Naive thymus-derived CD4-positive, alpha-beta T cell (primary cell): ENCODE measurements at regions not wholly inside any gene's neighbourhood (a gene's known extent, or its start where the extent isn't known, plus 50 kb on each side); places are given as distances from the start of the nearest gene placed in this dataset.

Source experiments
- ATAC-seq: fragments of 150-1000 bp; cut with Tn5 transposase; 2 replicates; pipeline ENCODE4 v1.10.0; 2021; ENCODE audit warnings: mild to moderate bottlenecking, moderate library complexity
- CTCF ChIA-PET: fragments of 350-600 bp; sonication (Branson Sonifier 250); formaldehyde crosslinking; loops from one replicate; lab custom pipeline; 2021; ENCODE audit warnings: antibody characterized with exemption; lab: Charles Lee
- POLR2A ChIA-PET: fragments of 350-600 bp; sonication (Branson Sonifier 250); formaldehyde crosslinking; loops from one replicate; lab custom pipeline; 2021; ENCODE audit warnings: antibody characterized with exemption, inconsistent platforms; lab: Charles Lee
- DNase-seq, 9 donors: peaks; one replicate each; pipeline versions ENCODE4 v3.0.0 to v3.0.0-alpha.2; 2020 to 2022; ENCODE audit warnings: mixed read lengths in 1 of 9
- H3K27ac ChIP-seq: one replicate; pipeline ENCODE4 v1.7.0; 2013; ENCODE audit warnings: mild to moderate bottlenecking, low read depth, low read length, moderate library complexity
- H3K27me3 ChIP-seq, 2 donors: one replicate each; pipeline ENCODE4 v1.7.0; 2013; ENCODE audit warnings: low read length in 2 of 2, mild to moderate bottlenecking in 2 of 2, moderate library complexity in 2 of 2; ENCODE audit not compliant: control insufficient read depth in 2 of 2, insufficient read depth in 2 of 2
- H3K36me3 ChIP-seq, 3 experiments: 1 replicate in 2 of 3; 2 replicates in 1 of 3; pipeline ENCODE4 v1.7.0; 2013; ENCODE audit warnings: low read length in 3 of 3, mild to moderate bottlenecking in 3 of 3, moderate library complexity in 1 of 3; ENCODE audit not compliant: insufficient read depth in 3 of 3, control insufficient read depth in 2 of 3
- H3K4me1 ChIP-seq, 2 donors: one replicate each; pipeline ENCODE4 v1.7.0; 2013; ENCODE audit warnings: low read length in 2 of 2, mild to moderate bottlenecking in 2 of 2, moderate library complexity in 1 of 2; ENCODE audit not compliant: control insufficient read depth in 2 of 2, insufficient read depth in 2 of 2
- H3K4me3 ChIP-seq: 2 replicates; pipeline ENCODE4 v1.7.0; 2013; ENCODE audit warnings: mild to moderate bottlenecking, low read length
- H3K9me3 ChIP-seq, 3 experiments: 1 replicate in 2 of 3; 2 replicates in 1 of 3; pipeline ENCODE4 v1.7.0; 2013; ENCODE audit warnings: low read length in 3 of 3; ENCODE audit not compliant: control insufficient read depth in 2 of 3
- H3K27ac Mint-ChIP-seq, 9 donors: one replicate each; pipeline ENCODE4 v1.8.0; 2020 to 2022; ENCODE audit warnings: mixed read lengths in 9 of 9, mild to moderate bottlenecking in 8 of 9, moderate library complexity in 5 of 9, inconsistent platforms in 2 of 9
- H3K27me3 Mint-ChIP-seq, 5 donors: one replicate each; pipeline ENCODE4 v1.8.0; 2021 to 2022; ENCODE audit warnings: mixed read lengths in 5 of 5, mild to moderate bottlenecking in 1 of 5
- H3K36me3 Mint-ChIP-seq, 5 donors: one replicate each; pipeline ENCODE4 v1.8.0; 2020 to 2022; ENCODE audit warnings: mixed read lengths in 5 of 5, mild to moderate bottlenecking in 3 of 5, inconsistent platforms in 1 of 5
- H3K4me1 Mint-ChIP-seq, 7 donors: one replicate each; pipeline ENCODE4 v1.8.0; 2020 to 2022; ENCODE audit warnings: mixed read lengths in 7 of 7, mild to moderate bottlenecking in 3 of 7, inconsistent platforms in 1 of 7
- H3K4me3 Mint-ChIP-seq, 10 donors: one replicate each; pipeline ENCODE4 v1.8.0; 2020 to 2022; ENCODE audit warnings: mild to moderate bottlenecking in 10 of 10, mixed read lengths in 10 of 10, moderate library complexity in 6 of 10, inconsistent platforms in 2 of 10
- H3K9me3 Mint-ChIP-seq, 11 donors: one replicate each; pipeline ENCODE4 v1.8.0; 2020 to 2022; ENCODE audit warnings: mixed read lengths in 11 of 11, mild to moderate bottlenecking in 4 of 11, inconsistent platforms in 1 of 11, moderate library complexity in 1 of 11
- intact Hi-C, 2 donors: fragments of 100-400 bp; cut with micrococcal nuclease; formaldehyde crosslinking; loops; one replicate each; pipeline ENCODE4 v1.15.1; 2023

DNA sequence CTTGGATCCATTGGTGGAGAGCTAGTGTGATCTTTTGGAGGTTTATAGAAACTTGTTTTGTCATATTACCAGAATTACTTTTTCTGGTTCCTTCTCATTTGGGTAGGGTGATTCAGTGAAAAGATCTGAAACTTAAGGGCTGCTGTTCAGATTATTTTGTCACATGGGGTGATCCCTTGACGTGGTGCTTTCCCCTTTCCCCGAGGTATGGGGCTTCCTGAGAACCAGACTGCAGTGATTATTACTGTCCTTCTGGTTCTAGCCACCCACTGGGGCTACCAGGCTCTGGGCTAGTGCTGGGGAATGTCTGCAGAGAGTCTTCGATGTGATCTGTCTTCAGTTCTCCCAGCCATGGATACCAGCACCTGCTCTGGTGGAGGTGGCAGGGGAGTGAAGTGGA lies 1030.0 kb downstream of the GRM8 start:
- intact Hi-C loops: no loop called here
- H3K36me3 ChIP-seq: no peaks in the 10 kb centered on the region
- H3K27me3 Mint-ChIP-seq: no peaks in the 10 kb centered on the region
- no peaks in the 10 kb centered on the region for H3K4me1 Mint-ChIP-seq
- POLR2A ChIA-PET: no interaction called here
- no peaks in the 10 kb centered on the region for H3K9me3 ChIP-seq
- no peak overlapping the region for H3K4me3 Mint-ChIP-seq
- H3K27ac Mint-ChIP-seq: no peak overlapping the region
- ATAC-seq (no peak), DNase-seq (no peak)
- no peak overlapping the region for H3K27ac ChIP-seq
- peaks cover 3 to 20% (median 13%) of the 10 kb centered on the region in 11 donors for H3K9me3 Mint-ChIP-seq
- H3K27me3 ChIP-seq: no peaks in the 10 kb centered on the region
- H3K4me3 ChIP-seq: no peak overlapping the region
- H3K4me1 ChIP-seq: no peaks in the 10 kb centered on the region
- CTCF ChIA-PET: no interaction called here
- H3K36me3 Mint-ChIP-seq: no peaks in the 10 kb centered on the region

DNA sequence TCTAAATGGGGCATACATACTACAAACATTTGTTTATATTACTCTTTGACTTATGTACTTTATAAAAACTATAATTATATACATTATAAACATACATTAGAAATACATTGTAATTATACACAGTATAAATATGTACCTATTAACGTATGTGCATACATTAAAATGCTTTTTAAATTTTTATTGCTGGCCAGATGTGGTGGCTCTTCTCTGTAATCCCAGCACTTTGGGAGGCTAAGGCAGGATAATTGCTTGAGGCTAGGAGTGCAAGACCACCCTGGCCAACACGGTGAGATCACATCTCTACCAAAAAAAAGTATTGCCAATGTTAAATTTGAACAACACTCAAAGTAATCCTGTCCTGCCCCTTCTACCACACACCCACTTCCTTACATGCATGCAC lies 1037.0 kb downstream of the GRM8 start:
- Histone ChIP-seq H3K27me3 (no peaks in the 10 kb centered on the region), H3K36me3 (no peaks in the 10 kb centered on the region), H3K4me1 (no peaks in the 10 kb centered on the region), H3K9me3 (no peaks in the 10 kb centered on the region), H3K27ac (no peak overlapping the region), H3K4me3 (no peak overlapping the region)
- CTCF ChIA-PET: no interaction called here
- Mint-ChIP-seq H3K4me1 (no peaks in the 10 kb centered on the region), H3K27ac (no peak overlapping the region), H3K4me3 (no peak overlapping the region), H3K9me3 (peaks cover 3 to 32% (median 5%) of the 10 kb centered on the region in 11 donors), H3K27me3 (no peaks in the 10 kb centered on the region), H3K36me3 (no peaks in the 10 kb centered on the region)
- ATAC-seq (no peak), DNase-seq (no peak)
- POLR2A ChIA-PET: no interaction called here
- intact Hi-C loops: no loop called here

DNA sequence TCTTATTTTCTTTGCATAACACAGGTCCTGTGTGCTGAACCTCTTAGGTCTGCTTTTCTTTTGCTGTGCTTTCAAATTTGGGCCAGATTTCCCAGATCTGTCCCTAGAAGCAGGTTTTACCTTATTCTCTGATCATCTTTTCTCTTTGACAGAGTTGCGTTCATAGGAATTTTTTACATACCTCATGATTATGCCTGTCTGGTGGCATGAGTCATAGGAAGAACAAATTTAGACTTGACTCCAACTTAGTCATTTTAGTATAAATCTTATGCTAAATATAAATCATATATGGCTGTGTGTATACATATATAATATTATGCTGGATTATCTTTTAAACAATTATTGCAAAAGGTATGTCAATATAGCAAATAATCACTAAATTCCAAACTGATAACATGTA lies 1038.9 kb downstream of the GRM8 start:
- intact Hi-C loops: no loop called here
- ATAC-seq: no peak
- H3K27me3 ChIP-seq: no peaks in the 10 kb centered on the region

DNA sequence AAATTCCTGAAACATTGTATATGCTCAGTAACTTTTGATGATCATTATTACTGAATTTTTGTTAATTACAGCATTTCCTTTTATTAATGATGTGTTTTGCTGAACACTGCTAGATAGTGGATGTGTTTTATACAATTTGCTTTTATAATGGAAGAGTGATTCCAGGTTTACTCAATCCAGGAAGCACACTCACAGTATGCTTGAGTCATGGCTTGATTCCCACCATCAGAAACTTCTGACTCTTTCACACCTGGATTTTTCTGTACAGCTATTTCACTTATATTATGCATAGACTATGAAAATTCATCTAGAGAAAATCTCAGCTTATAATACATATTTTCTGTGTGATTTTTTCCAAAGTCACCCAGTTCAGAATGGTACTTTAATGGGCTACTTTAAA lies 1040.9 kb downstream of the GRM8 start:
- Histone ChIP-seq H3K4me1 (no peaks in the 10 kb centered on the region), H3K4me3 (no peak overlapping the region), H3K27me3 (no peaks in the 10 kb centered on the region), H3K27ac (no peak overlapping the region), H3K36me3 (no peaks in the 10 kb centered on the region), H3K9me3 (no peaks in the 10 kb centered on the region)
- Mint-ChIP-seq H3K27me3 (no peaks in the 10 kb centered on the region), H3K4me1 (no peaks in the 10 kb centered on the region), H3K27ac (no peak overlapping the region), H3K4me3 (no peak overlapping the region), H3K9me3 (peaks cover 0 to 20% (median 2%) of the 10 kb centered on the region in 11 donors), H3K36me3 (no peaks in the 10 kb centered on the region)
- DNase-seq (no peak), ATAC-seq (no peak)
- ChIA-PET POLR2A (no interaction called here), CTCF (no interaction called here)
- intact Hi-C loops: no loop called here

More for the DNA sequence above, 1038.9 kb downstream of the GRM8 start:
- no peaks in the 10 kb centered on the region for H3K36me3 ChIP-seq
- ChIA-PET POLR2A (no interaction called here), CTCF (no interaction called here)
- H3K27ac ChIP-seq: no peak overlapping the region
- no peaks in the 10 kb centered on the region for H3K4me1 ChIP-seq
- H3K27me3 Mint-ChIP-seq: no peaks in the 10 kb centered on the region
- no peak for DNase-seq
- no peaks in the 10 kb centered on the region for H3K4me1 Mint-ChIP-seq
- peaks cover 0 to 22% (median 2%) of the 10 kb centered on the region in 11 donors for H3K9me3 Mint-ChIP-seq
- no peaks in the 10 kb centered on the region for H3K36me3 Mint-ChIP-seq
- H3K9me3 ChIP-seq: no peaks in the 10 kb centered on the region
- no peak overlapping the region for H3K27ac Mint-ChIP-seq
- H3K4me3 Mint-ChIP-seq: no peak overlapping the region
- H3K4me3 ChIP-seq: no peak overlapping the region

DNA sequence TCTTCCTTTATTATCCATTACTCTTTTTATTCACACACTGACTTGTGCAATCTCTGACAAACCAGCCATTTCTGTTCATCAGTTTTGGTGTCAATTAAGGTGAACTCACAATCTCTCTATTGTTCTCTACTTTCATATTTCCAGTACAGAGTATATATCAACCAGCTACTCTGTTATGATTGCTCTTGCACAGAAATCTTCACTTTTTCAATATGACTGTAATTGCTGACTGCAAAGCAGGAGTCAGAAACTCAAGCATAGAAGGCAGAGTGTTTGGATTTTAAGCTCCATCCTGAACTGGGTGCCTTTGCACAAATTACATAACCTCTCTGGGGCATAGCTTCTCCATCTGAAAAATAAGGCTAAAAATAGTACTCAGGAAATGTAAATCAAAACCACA lies 1042.0 kb downstream of the GRM8 start:
- no peak overlapping the region for H3K27ac ChIP-seq
- no peaks in the 10 kb centered on the region for H3K27me3 Mint-ChIP-seq
- ATAC-seq (no peak), DNase-seq (no peak)
- H3K27ac Mint-ChIP-seq: no peak overlapping the region
- H3K4me1 ChIP-seq: no peaks in the 10 kb centered on the region
- no peaks in the 10 kb centered on the region for H3K36me3 Mint-ChIP-seq
- H3K9me3 ChIP-seq: no peaks in the 10 kb centered on the region
- no peaks in the 10 kb centered on the region for H3K4me1 Mint-ChIP-seq
- ChIA-PET POLR2A (no interaction called here), CTCF (no interaction called here)
- peaks cover 0 to 15% (median 2%) of the 10 kb centered on the region in 11 donors for H3K9me3 Mint-ChIP-seq
- H3K4me3 ChIP-seq: no peak overlapping the region
- H3K36me3 ChIP-seq: no peaks in the 10 kb centered on the region
- H3K27me3 ChIP-seq: no peaks in the 10 kb centered on the region
- H3K4me3 Mint-ChIP-seq: no peak overlapping the region
- intact Hi-C loops: no loop called here

DNA sequence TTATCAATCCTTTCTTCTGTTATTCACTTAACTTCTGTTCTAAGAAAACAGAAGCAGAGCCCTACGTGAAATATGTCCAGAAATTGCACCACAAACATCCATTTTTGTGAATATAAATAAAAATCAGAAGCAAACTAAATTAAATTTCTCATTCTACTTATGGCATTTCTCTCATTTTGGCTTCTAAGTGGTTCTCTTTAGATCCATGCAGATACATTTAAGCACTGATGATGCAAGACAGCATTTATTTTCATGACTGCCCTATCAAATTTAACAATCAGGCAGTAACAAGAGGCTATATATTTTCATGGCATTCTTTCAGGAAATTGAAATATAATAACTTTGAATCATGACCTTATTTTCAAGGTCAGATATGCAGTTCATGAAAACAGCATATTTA lies 1049.6 kb downstream of the GRM8 start:
- ATAC-seq: no peak
- Histone ChIP-seq H3K27ac (no peak overlapping the region), H3K4me1 (no peaks in the 10 kb centered on the region), H3K9me3 (no peaks in the 10 kb centered on the region), H3K36me3 (no peaks in the 10 kb centered on the region), H3K27me3 (no peaks in the 10 kb centered on the region), H3K4me3 (no peak overlapping the region)
- no peak for DNase-seq
- CTCF ChIA-PET: no interaction called here
- intact Hi-C loops: no loop called here
- POLR2A ChIA-PET: no interaction called here
- Mint-ChIP-seq H3K9me3 (peaks cover 0 to 3% (median 0%) of the 10 kb centered on the region in 11 donors), H3K36me3 (no peaks in the 10 kb centered on the region), H3K27me3 (no peaks in the 10 kb centered on the region), H3K27ac (no peak overlapping the region), H3K4me1 (no peaks in the 10 kb centered on the region), H3K4me3 (no peak overlapping the region)

DNA sequence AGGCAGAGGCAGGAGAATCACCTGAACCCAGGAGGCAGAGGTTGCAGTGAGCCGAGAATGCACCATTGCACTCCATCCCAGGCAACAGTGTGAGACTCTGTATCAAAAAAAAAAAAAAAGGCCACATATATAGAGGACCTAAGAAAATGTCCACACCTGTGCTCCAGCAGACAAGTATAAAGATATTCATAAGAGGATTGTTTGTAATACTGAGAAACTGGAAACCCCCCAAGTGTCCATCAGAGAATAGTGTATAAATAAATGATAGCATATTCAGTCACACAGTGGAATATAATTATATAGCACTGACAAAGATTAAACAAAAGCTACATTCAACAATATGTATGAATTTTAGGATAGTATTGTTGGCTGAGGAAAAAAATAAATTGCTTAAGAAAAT lies 1050.6 kb downstream of the GRM8 start:
- intact Hi-C loops: no loop called here
- no peak overlapping the region for H3K27ac ChIP-seq
- Mint-ChIP-seq H3K4me1 (no peaks in the 10 kb centered on the region), H3K36me3 (no peaks in the 10 kb centered on the region), H3K27ac (no peak overlapping the region), H3K4me3 (no peak overlapping the region), H3K9me3 (peaks cover 0 to 3% (median 0%) of the 10 kb centered on the region in 11 donors), H3K27me3 (no peaks in the 10 kb centered on the region)
- no peak overlapping the region for H3K4me3 ChIP-seq
- CTCF ChIA-PET: no interaction called here
- no peaks in the 10 kb centered on the region for H3K4me1 ChIP-seq
- no peaks in the 10 kb centered on the region for H3K36me3 ChIP-seq
- no peak for ATAC-seq
- no peaks in the 10 kb centered on the region for H3K27me3 ChIP-seq
- H3K9me3 ChIP-seq: no peaks in the 10 kb centered on the region
- DNase-seq: no peak
- POLR2A ChIA-PET: no interaction called here
